NCI-H2196 treated with DMSO at 0.1 percent for 48 hours (cell line): ENCODE measurements at regions not wholly inside any gene's neighbourhood (a gene's known extent, or its start where the extent isn't known, plus 50 kb on each side); places are given as distances from the start of the nearest gene placed in this dataset.

Source experiments
- DNase-seq: peaks from one replicate; lab custom pipeline; 2025; ENCODE audit not compliant: unreplicated experiment; lab: John Stamatoyannopoulos, UW

DNA sequence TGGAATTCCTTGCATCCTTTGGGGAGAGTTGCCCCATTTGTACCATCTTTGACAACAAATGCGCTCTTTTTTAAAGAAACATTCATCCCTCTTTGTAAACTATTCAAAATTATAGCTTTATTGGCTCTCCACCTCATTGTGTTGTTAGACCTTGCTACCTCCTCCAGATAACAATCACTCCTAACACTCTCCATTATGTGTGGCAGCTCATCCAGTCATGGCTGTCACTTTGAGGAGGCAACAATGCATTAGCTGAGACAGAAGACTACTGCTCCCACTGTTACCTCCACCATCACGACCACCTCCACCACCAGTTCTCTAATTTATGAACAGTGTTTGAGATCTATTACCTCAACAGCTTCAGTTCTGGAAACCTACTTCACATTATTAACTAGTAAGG lies 339.1 kb downstream of the FRK start:
- no peak for DNase-seq

DNA sequence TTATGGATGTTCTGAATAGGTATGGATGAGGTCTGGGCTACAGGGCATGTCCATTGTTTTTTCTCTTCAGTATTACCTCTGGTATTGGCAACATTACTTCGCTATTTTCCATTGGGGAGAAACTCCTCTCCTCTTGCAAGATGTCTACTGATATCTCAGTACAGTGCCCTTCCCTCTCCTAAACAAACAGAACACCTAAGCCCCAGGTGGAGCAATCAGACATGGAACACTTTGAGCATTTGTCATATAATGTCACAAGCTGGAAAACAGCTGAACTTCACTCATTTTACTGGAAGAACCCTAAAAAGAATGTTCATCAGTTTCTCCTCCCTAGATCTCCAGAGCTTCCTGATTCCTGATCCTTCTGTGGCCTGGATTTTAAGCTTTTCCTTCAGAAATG lies 339.8 kb downstream of the FRK start:
- DNase-seq: no peak

DNA sequence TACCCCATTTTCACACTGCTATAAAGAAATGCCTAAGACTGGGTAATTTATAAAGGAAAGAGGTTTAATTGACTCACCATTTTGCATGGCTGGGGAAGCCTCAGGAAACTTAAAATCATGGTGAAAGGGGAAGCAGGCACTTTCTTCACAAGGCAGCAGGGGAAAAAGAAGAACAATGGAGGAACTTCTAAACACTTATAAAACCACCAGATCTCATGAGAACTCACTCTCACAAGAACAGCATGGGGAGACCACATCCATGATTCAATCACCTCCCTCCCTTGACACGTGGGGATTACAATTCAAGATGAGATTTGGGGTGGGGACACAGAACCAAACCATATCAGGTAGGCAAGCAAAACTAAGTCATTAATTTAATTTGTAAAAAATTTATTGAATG lies 343.2 kb downstream of the FRK start:
- DNase-seq: no peak

DNA sequence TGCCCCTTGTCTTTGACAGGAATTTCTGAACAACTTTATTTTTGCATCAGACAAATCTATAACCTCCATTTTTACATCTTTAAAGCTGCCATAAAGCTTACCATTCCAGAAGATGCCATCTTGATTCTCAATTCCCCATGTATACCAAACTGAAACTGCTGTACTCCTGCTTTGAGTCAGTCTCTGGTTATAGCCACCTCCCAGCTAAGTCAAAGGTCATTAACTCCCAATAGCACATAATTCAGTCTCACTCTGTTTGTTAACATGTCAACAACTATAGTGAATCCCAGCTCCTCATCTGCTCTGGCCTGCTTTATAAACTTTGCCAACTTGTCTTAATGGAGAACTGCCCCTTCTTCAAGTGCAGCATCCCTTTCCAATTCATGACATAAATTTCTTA lies 343.6 kb downstream of the FRK start:
- no peak for DNase-seq

DNA sequence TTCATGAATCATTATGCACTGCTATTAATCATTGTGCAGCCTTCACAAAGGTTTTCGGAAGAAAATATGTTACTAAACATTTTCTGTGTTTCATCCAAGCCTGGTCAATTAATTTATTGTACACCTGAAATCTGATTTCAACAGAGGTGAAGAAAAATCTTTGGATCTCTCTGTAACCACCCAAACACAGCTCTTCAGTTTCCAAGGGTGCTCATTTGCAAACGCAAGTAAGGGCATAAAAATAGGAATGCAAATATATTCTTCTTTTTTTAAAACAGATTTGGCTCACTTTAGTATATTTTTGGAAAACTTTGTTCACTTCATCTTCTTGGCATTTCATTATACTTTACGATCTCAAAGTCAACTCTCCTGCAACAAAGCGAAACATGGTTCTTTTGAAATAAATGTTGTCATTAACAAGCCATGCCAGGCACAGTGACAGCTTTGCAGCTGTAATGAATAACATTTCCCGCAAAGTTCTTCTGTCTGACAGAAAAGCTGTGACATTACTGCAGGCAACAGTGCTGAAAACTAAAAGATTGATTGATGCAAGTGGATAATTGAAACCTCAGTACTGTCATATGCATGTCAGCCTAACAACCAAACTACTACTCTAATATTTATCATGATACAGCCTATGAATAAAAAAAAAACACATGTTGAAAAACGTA lies 348.3 kb downstream of the FRK start:
- DNase-seq: no peak

DNA sequence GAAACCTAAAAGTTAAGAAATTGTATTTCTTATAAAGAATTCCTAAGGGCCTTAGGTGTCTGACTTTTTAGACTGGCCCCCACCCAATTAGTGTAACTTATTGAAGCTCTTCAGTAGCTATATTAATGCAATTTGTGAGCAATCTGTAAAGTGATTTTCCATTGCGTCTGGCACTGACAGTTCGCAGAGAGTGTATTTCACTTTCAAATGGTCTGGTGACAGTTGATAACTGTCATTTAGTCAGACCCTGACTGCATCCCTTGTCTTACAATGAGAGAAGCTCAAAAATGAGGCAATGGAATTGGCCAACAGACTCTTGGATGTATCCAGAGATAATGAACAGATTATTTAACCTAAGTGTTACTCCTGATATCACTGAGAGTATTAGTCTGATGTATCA lies 351.8 kb downstream of the FRK start:
- no peak for DNase-seq

DNA sequence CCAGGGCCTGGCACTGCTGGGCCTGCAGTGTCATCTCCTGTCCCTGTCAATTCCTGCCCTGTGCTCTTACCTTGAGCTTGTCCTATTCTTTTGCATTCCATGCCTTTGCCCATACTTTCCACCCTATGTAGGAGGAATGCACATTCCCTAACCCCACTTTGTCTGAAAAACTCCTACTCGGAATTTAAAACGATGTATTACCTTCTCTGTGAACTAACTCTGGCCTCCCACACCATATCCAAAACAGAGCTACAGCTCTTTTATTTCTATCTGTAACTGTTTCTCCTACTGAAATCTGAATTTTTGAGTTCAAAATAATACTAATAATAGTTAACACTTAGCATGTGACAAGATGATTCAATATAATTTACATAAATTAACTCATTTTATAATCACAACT lies 353.7 kb downstream of the FRK start:
- no peak for DNase-seq

DNA sequence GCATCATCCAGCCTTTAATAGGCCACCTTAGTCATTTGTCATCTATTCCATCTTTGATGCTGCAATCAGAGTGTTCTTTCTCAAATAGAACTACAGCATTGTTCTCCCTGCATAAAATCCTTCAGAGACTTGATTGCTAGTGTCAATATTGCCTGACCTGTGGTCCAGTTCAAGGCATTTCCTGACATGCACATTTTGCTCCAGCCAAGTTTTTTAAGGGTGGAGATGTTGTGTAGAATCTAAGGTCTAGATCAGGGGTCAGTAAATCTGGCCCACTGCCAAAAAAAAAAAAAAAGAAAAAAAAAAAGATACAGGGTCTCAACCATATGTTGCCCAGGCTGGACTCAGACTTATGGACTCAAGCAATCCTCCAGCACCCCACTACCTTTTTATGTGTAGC lies 354.4 kb downstream of the FRK start:
- DNase-seq: no peak

DNA sequence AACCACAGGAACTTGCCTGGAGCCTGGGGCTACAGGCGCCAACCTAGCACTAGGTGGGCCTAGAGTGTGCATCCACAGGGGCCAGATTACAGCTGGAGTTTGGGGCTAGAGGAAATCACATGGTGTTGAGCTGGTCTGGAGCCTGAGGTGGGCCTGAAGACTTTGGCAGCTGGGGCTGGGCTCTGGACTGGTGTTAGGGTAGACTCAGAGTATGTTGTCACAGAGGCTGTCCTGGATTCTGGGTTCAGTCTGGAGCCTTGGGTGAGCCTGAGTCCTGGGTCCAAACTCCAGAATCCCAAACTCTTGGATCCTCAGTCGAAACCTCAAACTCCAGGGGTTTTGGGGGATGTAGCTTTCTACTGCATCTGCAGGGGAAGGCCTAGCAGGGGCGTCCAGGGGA lies 356.7 kb downstream of the FRK start:
- no peak for DNase-seq

DNA sequence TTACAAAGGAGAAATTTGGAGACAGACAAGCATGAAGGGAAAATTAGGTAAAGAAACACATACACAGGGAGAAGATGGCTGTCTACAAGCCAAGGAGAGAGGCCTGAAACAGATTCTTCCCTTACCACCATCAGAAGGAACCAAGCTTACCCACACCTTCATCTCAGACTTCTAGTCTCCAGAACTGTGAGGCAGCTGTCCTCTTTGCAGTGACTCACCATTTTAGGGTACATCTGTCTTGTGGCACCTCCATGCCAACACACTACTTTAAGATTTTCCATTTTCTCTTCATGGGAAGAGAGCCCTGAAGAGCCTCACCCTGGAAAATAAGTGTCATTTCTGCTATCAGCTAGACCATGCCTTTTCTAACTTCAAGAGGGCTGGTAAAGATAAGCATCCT lies 369.3 kb downstream of the FRK start:
- no peak for DNase-seq

DNA sequence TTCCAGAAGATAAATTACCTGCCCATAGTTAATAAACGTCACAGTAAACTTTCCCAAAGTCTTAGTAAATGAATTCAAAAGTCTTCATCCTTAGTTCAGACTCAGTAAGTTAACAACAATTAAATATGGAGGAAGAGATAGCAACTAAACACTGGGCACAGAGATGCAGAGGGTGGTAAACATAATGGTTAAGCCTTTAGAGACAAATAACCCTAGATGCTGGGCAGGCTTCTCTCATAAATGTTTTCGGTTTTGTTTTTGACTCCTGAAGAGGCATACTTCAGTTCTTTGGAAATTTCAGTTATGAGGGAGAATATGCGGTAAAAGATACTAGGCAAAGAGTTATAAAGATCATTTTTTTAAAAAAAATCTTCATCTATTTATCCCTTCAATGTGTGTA lies 369.8 kb downstream of the FRK start:
- no peak for DNase-seq

DNA sequence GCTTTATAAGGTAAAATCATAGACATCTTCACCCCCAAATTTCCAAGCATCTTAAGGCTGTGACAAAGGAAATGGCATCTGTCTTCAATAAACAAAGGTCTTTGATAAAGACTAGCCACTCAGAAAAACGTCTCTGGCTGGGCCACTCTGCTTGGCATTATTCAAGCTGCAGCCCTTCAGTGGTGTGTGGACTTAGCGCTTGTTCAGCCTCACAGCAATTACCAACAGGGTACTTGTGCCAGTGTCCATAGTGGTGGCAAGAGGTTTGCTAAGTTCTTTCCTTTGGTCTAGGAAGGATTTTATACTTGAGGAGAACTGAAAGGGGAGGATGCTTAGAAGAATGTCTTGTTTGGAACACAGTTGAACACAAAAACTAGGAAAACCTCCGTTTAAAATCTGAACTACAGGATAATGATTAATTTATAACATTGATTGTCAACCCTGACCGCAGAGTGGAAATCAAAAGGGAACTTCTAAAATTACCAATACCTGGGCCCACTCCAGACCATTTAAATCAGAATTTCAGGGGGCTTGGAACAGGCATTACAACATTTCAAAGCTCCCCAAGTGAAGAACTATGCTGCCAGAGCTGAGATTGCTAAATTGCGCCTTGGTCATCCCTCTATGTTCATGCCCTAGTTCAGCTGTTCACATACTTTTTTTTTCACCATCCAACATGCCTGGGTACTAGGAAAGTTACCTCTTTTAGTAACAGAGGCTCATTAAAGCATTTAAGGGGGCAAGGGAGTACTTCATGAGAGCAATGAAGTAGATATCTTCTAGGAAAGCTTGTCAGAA lies 378.5 kb downstream of the FRK start:
- DNase-seq: no peak

DNA sequence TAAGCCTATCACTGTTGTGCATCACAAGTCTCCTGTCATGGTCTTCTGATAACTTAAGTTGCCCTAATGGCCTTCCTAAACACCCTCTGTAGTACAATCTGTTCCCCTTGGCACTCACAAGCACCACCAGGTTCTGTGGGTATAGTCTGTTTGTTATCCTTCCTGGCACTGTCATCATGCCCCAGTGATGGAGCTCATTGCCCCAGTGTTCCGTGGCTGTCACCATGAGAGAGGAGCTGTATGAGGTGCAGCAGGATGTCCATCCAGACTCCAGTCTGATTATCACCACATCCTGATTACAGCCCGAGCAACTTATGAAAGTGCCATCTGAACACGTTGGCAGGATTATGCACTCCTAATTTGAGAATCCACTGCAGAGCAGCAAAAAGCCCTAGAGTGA lies 380.1 kb downstream of the FRK start:
- DNase-seq: no peak

DNA sequence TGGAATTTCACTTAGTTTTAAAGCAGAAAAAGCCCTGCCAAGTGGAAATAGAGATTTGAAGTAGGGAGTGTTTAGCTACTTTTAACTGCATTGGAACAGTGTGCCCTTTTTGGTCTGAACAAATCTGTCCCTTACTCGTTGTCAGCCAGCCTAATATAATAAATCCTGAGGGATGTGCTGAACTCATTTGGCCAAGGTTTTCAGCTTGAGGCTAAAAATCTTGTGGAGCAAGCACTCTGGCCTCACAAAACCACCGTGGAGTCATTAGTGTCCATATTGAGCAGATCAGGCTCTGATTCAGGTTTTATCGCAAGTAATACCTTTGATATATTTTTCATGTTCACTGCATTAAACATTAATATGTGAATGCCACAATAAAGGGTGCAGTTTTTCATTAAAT lies 383.5 kb downstream of the FRK start:
- DNase-seq: no peak

DNA sequence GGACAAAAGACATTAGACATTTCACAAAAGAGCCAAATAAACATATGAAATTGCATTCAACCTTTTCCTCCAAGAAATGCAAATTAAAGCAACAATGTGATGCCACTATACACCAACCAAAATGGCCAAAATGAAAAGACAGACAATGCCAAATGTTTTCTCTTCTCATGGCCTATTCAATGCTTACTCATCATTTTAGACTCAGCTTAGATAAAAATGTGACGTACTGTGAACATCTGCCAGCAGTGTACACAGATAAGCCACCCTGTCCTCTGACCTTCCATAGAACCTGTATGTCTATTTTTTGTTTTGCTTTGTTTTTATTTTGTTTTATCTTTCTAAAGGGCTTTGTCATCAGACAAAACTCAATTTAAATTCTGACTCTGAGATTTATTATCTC lies 385.2 kb downstream of the FRK start:
- no peak for DNase-seq

DNA sequence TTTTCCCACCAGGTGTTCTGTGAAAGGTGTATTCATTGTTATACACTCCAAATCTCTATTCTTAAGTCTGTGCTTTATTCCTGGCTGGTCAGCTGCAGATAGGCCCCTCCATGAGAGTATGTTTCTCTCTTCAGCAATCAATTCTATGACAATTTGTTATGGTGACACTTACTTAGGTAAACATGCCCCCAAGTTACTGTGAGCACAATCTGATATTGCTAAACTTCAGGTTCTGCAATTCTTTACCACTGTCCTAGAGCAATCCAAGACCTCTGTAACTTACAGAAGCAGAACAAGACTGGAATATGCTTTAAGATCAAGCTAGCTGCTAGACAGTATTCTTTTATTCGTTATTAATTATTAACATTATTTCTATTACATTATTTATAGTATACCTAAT lies 391.9 kb downstream of the FRK start:
- DNase-seq: no peak

DNA sequence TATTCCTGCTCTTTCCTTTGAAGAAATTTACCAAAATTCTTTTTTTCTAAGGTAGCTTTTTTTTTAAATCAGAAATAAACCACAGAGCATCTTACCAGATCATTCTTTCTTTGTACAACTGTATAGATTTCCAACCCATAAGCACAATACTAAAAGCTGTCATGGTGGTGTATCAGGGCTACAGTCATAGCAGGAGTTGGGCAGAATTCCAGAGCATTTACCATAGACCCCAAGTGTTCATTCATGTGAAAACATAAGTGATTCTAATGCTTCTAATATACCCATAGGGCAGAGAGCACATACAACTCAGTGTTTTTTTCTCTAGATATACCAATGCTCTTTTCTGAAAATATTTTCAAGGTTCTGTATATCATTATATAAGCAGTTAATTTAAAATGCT lies 392.5 kb downstream of the FRK start:
- DNase-seq: no peak

DNA sequence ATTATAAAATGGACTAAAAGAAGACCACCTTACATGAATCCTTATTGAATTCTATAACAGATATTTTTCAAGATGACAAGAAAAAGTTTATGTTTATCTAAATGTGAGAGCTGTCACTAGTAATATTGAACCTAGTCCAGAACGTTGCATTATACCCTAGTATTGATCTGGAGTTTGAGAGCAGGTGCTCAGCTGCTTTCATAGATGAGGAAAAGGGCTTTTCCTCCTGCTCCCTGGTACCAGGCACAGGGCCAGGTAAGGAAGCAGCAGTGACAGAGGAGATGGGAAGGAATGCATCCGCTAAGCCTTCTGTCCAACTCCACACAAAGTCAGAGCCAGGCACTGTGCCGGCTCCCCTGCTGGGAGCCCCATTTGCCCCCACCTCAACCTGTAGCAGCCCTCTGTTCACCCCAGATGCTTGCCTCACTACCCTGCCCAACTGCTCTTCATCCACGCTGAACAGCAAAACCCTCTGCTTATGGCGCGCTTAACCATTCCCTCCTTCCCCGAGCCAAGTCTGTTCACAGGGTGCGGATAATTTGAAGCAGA lies 393.1 kb downstream of the FRK start:
- DNase-seq: no peak

DNA sequence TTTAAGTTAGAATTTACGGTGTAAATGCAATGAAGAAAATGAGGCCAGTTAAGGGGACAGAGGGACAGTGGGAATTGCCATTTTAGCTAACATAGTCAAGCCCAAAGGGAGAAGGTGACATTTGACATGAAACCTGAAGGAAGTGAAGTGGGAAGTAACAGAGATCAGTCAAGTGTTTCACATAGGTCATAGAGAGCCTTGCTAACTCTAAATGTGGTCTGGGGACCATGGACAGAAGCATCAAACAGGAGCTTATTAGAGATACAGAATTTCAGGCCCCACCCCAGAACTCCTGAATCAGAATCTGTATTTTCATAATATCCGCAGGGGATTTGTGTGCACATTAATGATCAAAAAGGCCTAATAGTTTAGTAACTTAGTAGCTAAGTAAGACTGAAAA lies 393.7 kb downstream of the FRK start:
- DNase-seq: no peak

DNA sequence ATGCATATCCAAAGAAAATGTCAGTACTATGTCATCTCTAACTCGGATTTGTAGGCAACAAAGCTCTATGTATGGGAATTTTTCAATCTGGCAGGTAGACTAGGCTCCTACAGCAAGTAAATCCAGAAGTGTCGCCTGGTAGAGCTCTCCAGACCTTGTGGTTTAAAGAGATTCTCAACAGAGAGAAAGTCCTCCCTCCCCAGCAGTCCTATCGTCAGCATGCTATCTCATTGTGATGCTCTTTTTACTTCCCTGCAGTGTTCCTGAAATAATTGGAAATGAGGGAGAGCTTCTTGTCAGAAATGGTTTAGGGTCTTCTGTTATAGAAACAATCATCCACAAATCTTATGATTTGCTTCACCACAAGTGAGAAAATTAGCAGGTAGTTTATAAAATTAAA lies 395.4 kb downstream of the FRK start:
- DNase-seq: no peak

DNA sequence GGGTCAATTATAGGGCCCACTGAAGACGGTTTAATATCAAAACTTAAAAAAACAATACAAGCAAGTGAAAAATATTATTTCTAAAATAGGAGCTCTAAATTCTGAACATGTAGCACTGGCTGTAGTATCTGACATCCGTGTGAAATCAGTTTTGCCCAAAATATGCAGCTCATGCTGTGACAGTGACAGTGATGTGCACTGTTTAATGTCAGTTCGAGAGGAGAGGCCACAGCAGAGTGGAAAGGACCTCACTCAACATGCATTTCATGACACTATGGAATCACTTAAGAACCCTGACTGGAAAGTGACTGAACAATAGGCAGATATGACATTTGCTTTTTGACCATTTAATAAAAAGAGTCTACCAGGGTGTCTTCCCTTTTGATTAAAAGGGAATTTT lies 397.0 kb downstream of the FRK start:
- DNase-seq: no peak

DNA sequence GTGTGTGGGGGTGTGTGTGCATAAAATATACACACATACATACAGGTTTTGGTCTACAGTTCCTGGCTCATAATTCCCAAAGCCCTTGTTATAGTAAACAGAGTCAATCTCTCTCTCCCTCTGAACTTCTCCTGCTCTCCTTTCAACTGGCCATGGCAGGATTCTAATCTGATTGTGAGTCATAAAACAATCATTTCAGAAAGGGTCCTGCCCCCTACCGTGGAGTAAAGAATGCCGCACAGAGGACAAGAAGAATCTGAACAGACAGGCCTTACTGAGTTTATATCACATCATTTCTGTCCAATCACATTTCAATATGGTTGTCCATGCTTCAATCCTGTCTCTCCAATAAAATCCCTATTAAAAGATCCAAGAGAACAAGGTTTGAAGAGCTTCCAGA lies 416.9 kb downstream of the FRK start:
- no peak for DNase-seq

DNA sequence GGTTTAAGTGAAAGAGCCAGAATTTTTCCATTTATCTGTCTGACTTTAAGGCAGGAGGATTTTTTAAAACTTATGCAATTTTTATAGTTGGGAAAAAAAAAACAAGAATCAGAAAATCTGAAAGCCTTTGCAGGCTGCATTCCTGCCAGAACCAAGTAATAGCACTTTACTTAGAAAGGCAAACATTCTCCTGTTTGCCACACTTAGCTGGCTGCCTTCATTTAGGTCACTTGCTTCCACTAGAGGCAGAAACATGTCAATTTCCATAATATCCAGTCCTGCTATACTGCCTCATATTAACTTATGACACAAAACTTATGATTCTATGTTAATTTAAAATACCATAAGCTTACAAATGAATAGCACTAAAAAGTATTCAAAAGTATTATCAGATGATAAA lies 425.8 kb downstream of the FRK start:
- no peak for DNase-seq
